Uterus (tissue), 3 donors: ENCODE measurements at regions not wholly inside any gene's neighbourhood (a gene's known extent, or its start where the extent isn't known, plus 50 kb on each side); places are given as distances from the start of the nearest gene placed in this dataset.

Experiments used
- DNase-seq, 2 donors: peaks; one replicate each; pipeline ENCODE4 v3.0.0-alpha.2; 2019 to 2020
- H3K27ac ChIP-seq, 2 donors: fragments of 200-600 bp; sonication (generic); 1 replicate in 1 of 2; 2 replicates in 1 of 2; pipeline ENCODE4 v1.5.1; 2016 to 2018
- H3K27me3 ChIP-seq, 2 donors: fragments of 200-600 bp; sonication (generic); one replicate each; pipeline ENCODE4 v1.5.1; 2018 to 2019; ENCODE audit warnings: control low read depth in 1 of 2
- H3K36me3 ChIP-seq, 2 donors: fragments of 200-600 bp; sonication (generic); one replicate each; pipeline ENCODE4 v1.5.1; 2019; ENCODE audit warnings: control low read depth in 1 of 2
- H3K4me1 ChIP-seq, 2 donors: fragments of 200-600 bp; sonication (generic); one replicate each; pipeline ENCODE4 v1.5.1; 2018 to 2019; ENCODE audit warnings: control low read depth in 1 of 2
- H3K4me3 ChIP-seq, 2 donors: fragments of 200-600 bp; sonication (generic); 1 replicate in 1 of 2; 2 replicates in 1 of 2; pipeline ENCODE4 v1.5.1; 2018 to 2019; ENCODE audit warnings: mild to moderate bottlenecking in 1 of 2
- H3K9me3 ChIP-seq, 2 donors: fragments of 200-600 bp; sonication (generic); one replicate each; pipeline ENCODE4 v1.5.1; 2019; ENCODE audit warnings: control low read depth in 1 of 2
- CTCF ChIP-seq, 4 experiments: fragments of 200-600 bp in 2 of 4; fragments of 450-650 bp in 2 of 4; sonication (generic) in 2 of 4; IDR thresholded peaks; one replicate each; pipeline ENCODE4 v1.5.1; 2016 to 2019; ENCODE audit warnings: antibody characterized with exemption in 4 of 4, mild to moderate bottlenecking in 2 of 4, moderate library complexity in 1 of 4
- POLR2A ChIP-seq, 2 donors: fragments of 450-650 bp; IDR thresholded peaks; one replicate each; pipeline ENCODE4 v1.6.1; 2016; ENCODE audit warnings: antibody characterized with exemption in 2 of 2, mild to moderate bottlenecking in 1 of 2, moderate library complexity in 1 of 2
- intact Hi-C: fragments of 100-400 bp; cut with DNase I; formaldehyde crosslinking; loops from one replicate; pipeline ENCODE4 v1.15.1; 2023; ENCODE audit warnings: low total_unique reads
- donor health status: DM: yes; HTN: yes; CAD: no.

GRCh38 chr1:114289824-114290223, 136.2 kb upstream of the SYT6 start:
- Histone ChIP-seq H3K27ac (no peak overlapping the region), H3K4me1 (no peaks in the 10 kb centered on the region), H3K27me3 (no peaks in the 10 kb centered on the region), H3K9me3 (no peaks in the 10 kb centered on the region), H3K4me3 (no peak overlapping the region), H3K36me3 (no peaks in the 10 kb centered on the region)
- intact Hi-C loops, result loop anchor here (10.0 kb wide), 1 partner anchor 455 kb away; no protein-coding TSS in a partner anchor
- no peak for DNase-seq
- TF ChIP-seq POLR2A (IDR thresholded peaks at IDR 0.05) (no peak), CTCF (IDR thresholded peaks at IDR 0.05) (no peak)

- no peaks in the 10 kb centered on the region for H3K9me3 ChIP-seq
- no peaks in the 10 kb centered on the region for H3K4me1 ChIP-seq
- no peak for TF ChIP-seq CTCF (IDR thresholded peaks at IDR 0.05)
- no peak for DNase-seq
- H3K27ac ChIP-seq, result no peak overlapping the region
- H3K4me3 ChIP-seq, result no peak overlapping the region
- H3K36me3 ChIP-seq, result no peaks in the 10 kb centered on the region
- no peaks in the 10 kb centered on the region for H3K27me3 ChIP-seq
- intact Hi-C loops, result no loop called here
These were observed 135.6 kb upstream of the SYT6 start for GRCh38 chr1:114289306-114289705.

- Histone ChIP-seq H3K4me1 (no peaks in the 10 kb centered on the region), H3K27ac (no peak overlapping the region), H3K9me3 (no peaks in the 10 kb centered on the region), H3K4me3 (no peak overlapping the region), H3K36me3 (no peaks in the 10 kb centered on the region), H3K27me3 (no peaks in the 10 kb centered on the region)
- intact Hi-C loops, result no loop called here
- DNase-seq, result no peak
- TF ChIP-seq POLR2A (IDR thresholded peaks at IDR 0.05) (no peak), CTCF (IDR thresholded peaks at IDR 0.05) (no peak)
These were observed 133.3 kb upstream of the SYT6 start for GRCh38 chr1:114286960-114287359.

- H3K27ac ChIP-seq, result no peak overlapping the region
- H3K27me3 ChIP-seq, result no peaks in the 10 kb centered on the region
- no peak for TF ChIP-seq POLR2A (IDR thresholded peaks at IDR 0.05)
- TF ChIP-seq CTCF (IDR thresholded peaks at IDR 0.05), result no peak
- no peaks in the 10 kb centered on the region for H3K9me3 ChIP-seq
- no peaks in the 10 kb centered on the region for H3K4me1 ChIP-seq
- no peak overlapping the region for H3K4me3 ChIP-seq
- intact Hi-C loops, result no loop called here
- DNase-seq, result no peak
- no peaks in the 10 kb centered on the region for H3K36me3 ChIP-seq
These were observed 132.5 kb upstream of the SYT6 start for GRCh38 chr1:114286179-114286578.

GRCh38 chr1:114282751-114283403, 129.2 kb upstream of the SYT6 start:
- Histone ChIP-seq H3K9me3 (no peaks in the 10 kb centered on the region), H3K4me1 (no peaks in the 10 kb centered on the region), H3K4me3 (no peak overlapping the region), H3K27me3 (no peaks in the 10 kb centered on the region), H3K36me3 (no peaks in the 10 kb centered on the region), H3K27ac (no peak overlapping the region)
- intact Hi-C loops, result loop anchor here (5.0 kb wide), 1 partner anchor 306 kb away; the partner anchor contains the start of gene OLFML3
- peak; percentile 74 to 82 (median 78) for TF ChIP-seq CTCF (IDR thresholded peaks at IDR 0.05)
- no peak for TF ChIP-seq POLR2A (IDR thresholded peaks at IDR 0.05)
- DNase-seq, result peak; percentile 86 to 89
